Fibroblast of skin of right biceps (primary cell): ENCODE measurements at regions not wholly inside any gene's neighbourhood (a gene's known extent, or its start where the extent isn't known, plus 50 kb on each side); places are given as distances from the start of the nearest gene placed in this dataset.

Experiments used
- DNase-seq: peaks from one replicate; pipeline ENCODE4 v3.0.0-alpha.2; 2013

DNA sequence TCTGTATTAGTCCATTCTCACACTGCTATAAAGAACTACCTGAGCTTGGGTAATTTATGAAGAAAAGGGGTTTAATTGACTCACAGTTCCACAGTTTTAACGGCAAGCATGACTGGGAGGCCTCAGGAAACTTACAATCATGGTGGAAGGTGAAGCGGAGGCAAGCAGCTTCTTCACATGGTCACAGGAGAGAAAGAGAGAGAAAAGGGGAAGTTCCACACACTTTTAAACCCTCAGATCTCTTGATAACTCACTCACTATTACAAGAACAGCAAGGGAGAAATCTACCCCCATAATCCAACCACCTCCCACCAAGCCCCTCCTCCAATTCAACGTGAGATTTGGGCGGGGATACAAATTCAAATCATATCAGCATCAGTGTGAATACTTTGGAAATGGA, 133.4 kb upstream of the SLC30A5 start:
- no peak for DNase-seq

DNA sequence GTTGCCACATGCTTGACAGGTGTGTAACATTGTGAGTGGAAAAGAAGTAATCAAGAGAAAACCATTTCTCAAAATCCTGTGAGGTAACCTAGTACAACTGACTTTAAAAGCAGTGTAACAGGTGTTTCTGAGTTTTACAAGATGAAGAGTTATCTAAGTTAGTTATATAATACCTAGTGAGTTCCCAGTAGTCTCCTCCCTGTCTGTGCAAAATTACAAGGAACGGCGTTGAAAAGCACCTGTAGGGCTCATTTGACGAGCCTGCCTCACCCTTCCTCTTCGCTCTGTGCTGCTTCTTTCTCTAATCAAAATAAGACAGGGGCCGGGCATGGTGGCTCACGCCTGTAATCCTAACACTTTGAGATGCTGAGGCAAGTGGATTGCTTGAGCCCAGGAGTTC, 132.9 kb upstream of the SLC30A5 start:
- no peak for DNase-seq

- DNase-seq: no peak
Measured at GRCh38 chr5:68961762-68962161, 132.1 kb upstream of the SLC30A5 start.

GRCh38 chr5:68962757-68963484, 130.9 kb upstream of the SLC30A5 start:
- DNase-seq: peak; percentile 59

DNA sequence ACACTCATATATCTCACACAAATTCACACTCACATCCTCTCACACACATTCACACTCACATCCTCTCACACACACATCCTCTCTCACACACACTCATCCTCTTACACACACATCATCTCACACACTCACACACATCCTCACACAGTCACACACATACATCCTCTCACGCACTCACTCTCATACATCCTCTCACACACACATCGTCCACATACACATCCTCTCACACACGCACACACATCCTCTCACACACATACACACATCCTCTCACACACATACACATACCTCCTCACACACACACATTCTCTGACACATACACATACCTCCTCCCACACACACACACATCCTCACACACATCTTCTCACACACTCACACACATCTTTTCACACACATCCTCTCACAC, 129.1 kb upstream of the SLC30A5 start:
- no peak for DNase-seq

DNA sequence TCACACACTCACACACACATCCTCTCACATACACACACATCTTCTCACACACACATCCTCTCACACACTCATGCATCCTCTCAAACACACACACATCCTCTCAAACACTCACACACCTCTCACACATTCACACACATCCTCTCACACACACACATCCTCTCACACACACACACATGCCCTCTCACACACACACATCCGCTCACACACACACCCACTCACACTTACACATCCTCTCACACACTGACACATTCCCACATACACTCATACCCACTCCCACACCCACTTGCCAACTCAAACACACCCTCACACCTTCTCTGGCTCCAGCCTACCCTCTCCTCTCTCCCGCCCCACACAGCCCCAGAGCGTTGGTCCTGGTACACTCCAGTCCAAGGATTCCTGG, 127.9 kb upstream of the SLC30A5 start:
- no peak for DNase-seq

GRCh38 chr5:68966596-68966995, 127.2 kb upstream of the SLC30A5 start:
- no peak for DNase-seq

- DNase-seq: no peak
Measured at GRCh38 chr5:68968429-68968828, 125.4 kb upstream of the SLC30A5 start.

GRCh38 chr5:68970617-68971016, 123.2 kb upstream of the SLC30A5 start:
- no peak for DNase-seq

DNA sequence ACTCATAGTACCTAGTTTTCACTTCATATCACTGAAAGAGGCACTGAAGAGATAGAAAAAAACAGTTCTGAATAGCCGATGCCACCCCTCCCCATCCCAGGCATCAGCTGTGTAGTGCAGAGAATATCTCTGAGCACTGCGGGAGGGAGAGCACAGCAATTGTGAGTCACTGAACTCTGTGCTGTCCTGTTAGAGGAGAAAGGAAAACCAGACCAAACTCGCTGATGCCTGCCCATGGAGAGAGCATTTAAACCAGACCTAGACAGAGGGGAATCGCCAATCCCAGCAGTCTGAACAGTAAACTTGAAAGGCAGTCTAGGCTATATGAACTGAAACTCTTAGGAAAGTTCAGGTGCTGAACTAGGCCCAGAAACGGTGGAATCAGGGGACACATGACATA, 120.1 kb upstream of the SLC30A5 start:
- DNase-seq: no peak

DNA sequence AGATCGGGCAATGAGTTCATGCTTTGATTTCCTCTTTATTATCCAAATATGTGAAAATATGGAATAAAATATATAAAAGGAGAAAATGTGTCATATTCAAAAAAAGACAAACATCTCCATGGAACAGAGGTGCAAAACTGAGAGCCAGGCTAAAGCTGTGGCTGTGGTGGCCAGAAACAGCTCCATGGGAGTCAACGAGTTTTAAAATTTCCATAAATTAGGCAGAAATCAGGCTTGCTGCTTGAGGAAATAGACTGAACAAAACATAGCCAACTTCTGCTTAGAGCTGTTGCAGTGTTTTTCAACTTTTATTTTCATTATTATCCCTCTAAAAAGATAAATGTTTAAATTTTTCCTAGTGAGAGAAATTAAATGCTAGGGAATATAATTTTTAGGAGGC, 110.8 kb upstream of the SLC30A5 start:
- no peak for DNase-seq

DNA sequence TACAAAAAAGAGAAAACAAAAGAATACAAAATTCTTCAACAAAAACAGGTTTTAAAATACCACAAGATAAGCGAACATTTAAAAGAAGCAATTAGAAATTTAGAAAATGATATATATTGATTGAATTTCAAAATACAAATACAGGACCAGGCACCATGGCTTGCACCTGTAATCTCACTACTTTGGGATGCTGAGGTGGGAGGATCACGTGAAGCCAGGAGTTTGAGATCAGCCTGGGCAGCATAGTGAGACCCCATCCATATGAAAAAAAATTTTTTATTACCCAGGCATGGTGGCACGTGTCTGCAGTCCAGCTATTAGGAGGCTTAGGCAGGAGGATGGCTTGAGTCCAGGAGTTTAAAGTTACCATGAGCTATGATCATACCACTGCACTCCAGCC, 109.9 kb upstream of the SLC30A5 start:
- DNase-seq: no peak

DNA sequence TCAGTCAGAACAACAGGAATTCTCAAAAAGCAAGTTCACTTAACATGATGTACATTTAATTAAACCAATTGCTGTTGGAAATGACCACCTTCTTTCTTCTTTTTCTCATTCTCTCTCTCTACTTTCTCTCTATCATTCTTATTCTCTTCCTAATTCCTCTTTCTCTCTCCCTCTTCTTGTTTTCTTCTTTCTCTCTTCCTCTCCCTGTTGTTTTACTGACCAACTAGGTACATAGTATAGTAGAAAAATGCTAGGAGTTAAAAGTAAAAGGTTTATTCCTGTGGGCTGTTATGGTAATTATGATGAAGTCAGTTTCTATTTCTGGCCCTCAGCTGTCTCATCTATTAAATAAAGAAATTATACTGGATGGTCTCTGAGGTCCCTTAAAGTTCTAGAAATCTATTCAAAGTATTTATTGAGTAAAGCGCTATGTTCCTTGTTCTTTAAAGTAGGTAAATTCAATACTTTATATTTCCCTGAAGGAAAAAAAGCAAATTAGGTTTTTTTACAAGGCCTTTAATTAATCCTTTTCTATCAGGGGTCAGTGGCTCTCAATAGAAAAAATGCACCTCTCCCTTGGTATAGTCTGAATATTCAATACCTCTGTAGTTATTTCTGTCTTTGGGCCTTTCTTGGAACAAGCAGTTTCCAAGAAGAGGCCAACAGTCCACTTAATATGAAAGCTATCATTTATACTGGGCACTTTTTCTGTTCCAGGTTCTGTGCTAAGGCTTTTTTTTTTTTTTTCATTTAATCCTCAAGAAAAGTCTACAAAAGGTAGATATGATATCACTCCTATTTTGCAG, 102.3 kb upstream of the SLC30A5 start:
- no peak for DNase-seq

GRCh38 chr5:68994645-68995044, 99.2 kb upstream of the SLC30A5 start:
- no peak for DNase-seq

GRCh38 chr5:68995845-68996545, 97.8 kb upstream of the SLC30A5 start:
- DNase-seq: peak; percentile 76

GRCh38 chr5:68999181-68999580, 94.6 kb upstream of the SLC30A5 start:
- no peak for DNase-seq

DNA sequence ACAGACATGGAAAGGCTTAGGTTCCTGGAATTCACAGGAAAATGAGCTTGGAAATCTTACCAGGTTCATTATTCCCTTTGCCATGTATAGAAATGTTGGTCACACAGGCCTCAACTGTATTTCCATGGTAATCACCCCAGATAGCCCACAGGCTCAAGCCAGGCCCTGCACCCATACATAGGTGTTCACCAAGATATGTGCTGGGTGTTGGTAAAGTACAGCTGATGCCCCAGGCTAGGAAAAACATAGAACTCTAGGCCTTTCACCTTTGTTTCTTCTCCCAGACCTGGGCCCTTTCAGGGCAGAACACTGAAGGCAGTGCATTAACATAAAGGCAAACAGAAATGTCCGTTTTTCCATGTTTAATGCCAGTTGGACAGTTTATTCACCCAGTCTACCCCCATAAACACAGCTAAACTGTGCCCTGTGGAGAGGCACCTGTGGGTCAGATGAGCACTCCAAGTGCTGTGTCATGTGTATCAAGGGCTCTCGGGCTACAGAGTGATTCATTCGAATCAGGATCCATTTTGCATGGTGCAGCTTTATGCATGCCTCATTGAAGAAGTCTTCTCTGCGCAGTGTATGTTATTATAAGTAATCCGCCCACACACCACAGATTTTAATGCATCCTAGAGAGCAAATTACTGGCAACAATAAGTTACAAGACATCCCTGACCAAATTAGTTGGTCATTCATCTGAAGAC, 93.4 kb upstream of the SLC30A5 start:
- DNase-seq: no peak

DNA sequence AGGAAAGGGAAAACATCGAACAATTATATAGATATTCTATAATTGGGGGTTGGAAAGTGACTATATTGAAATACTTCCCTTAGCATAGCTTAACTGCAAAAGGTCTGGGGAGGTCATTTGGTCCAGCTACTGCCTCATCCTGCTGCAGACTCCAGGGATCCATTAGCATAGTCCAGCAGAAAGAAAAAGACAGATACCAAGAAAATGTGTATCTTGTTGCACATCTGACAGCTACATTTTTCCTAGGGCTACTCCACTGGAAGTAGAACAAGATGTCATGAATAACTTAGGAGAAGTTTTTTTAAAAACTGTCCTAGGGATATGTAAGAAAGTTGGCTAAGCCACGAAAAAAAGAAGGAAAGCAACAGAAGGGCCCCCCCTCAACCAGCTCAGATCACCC, 92.9 kb upstream of the SLC30A5 start:
- DNase-seq: no peak

DNA sequence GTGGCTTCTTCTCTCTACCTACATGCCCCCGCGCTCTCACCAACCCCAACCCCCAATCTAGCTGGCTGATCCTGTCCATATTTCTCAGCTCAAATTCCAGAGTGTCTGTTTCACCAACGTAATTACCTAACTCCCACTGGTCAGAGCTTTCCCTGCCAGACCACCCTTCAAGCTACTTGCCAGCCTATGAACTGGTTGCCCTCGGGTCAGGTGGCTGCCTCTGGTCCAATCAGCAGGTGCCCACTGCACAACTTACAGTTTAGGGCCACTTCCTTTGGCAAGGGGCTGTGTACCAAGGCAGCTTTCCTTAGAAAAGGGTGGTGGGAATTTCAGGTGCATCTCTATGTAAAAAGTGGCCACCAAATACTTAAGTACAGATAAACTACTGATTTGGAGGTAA, 92.2 kb upstream of the SLC30A5 start:
- no peak for DNase-seq

- no peak for DNase-seq
Measured at GRCh38 chr5:69004127-69004526, 89.7 kb upstream of the SLC30A5 start.

DNA sequence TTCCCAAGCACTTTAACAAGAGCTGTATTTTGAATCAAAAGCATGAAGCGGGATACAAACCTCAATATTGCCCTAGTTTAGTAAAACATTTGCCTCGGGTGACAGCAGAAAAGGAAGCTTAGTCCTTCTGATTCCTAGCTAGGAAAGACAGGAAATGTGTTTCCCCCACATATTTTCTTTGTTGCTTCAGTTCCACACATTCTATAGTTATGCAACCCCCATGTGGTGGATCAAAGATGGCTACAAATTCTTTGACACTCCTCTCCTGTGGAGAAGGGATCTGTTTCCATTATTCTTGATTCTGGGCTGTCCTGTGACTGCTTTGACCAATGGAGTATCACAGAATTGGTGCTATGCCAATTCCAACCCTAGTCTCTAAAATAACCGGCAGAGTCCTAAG, 89.1 kb upstream of the SLC30A5 start:
- peak; percentile 52 for DNase-seq

DNA sequence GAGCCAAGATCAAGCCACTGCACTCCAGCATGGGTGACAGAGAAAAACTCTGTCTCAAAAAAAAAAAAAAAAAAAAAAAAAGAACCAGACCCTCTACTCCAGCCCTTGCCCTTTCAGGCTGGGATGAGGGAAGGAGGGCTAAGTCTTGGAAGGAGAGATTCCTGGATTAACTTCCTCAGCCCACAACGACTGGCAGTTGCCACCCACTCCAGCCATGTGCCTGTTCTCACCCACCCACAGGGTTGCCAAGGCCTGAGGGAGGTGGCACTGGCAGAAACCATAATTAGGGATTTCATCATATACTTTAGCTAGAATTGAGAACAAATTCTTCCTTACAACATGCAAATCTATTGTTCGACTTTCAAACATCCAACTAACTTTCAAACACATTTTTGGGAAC, 87.8 kb upstream of the SLC30A5 start:
- DNase-seq: no peak

DNA sequence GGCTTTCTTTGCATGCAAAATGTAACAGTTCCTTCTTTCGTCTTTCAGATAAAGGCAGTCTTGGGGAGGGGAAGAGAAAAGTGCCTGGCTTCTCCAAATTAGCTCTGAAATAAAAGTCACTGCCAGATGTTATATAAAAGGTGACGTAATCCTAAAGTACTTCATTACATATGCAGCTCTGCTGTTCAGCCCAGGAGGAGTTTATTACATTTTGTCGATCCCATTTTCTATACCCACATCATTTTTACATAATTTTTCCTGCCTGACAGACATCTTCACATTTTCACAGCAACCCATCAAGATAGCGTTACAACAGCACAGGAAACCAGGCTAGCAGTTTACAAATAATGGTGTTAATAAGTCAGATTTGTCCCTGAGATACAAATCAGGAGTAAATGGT, 86.7 kb upstream of the SLC30A5 start:
- no peak for DNase-seq
